Astrocyte (in vitro differentiated cells and primary cell): ENCODE measurements at regions not wholly inside any gene's neighbourhood (a gene's known extent, or its start where the extent isn't known, plus 50 kb on each side); places are given as distances from the start of the nearest gene placed in this dataset.

Experiments
- DNase-seq: peaks from one replicate; pipeline ENCODE4 v3.0.0-alpha.2; 2010; ENCODE audit warnings: low read depth
- FAIRE-seq: peaks from 2 replicates; lab custom pipeline; 2011; peaks lifted over from hg19 to GRCh38; lab: Jason Lieb, UNC
- H2AFZ ChIP-seq: 2 replicates; pipeline ENCODE4 v1.6.0; 2012; ENCODE audit warnings: low read depth, low read length, inconsistent platforms
- H3K27ac ChIP-seq: 2 replicates; pipeline ENCODE4 v1.5.1; 2011; ENCODE audit warnings: low read depth, low read length, inconsistent platforms
- H3K27me3 ChIP-seq: 2 replicates; pipeline ENCODE4 v1.6.0; 2011; ENCODE audit warnings: low read length, inconsistent platforms; ENCODE audit not compliant: insufficient read depth
- H3K36me3 ChIP-seq: 2 replicates; pipeline ENCODE4 v1.5.1; 2011; ENCODE audit warnings: low read length, inconsistent platforms; ENCODE audit not compliant: insufficient read depth
- H3K4me1 ChIP-seq: 2 replicates; pipeline ENCODE4 v1.5.1; 2011; ENCODE audit warnings: low read length, inconsistent platforms; ENCODE audit not compliant: insufficient read depth
- H3K4me2 ChIP-seq: 2 replicates; pipeline ENCODE4 v1.6.0; 2012; ENCODE audit warnings: low read length, inconsistent platforms
- H3K4me3 ChIP-seq: 2 replicates; pipeline ENCODE4 v1.5.1; 2011; ENCODE audit warnings: low read depth, mild to moderate bottlenecking, low read length, inconsistent platforms; ENCODE audit not compliant: insufficient read depth
- H3K79me2 ChIP-seq: 2 replicates; pipeline ENCODE4 v1.6.0; 2012; ENCODE audit warnings: mild to moderate bottlenecking, low read length, inconsistent platforms; ENCODE audit not compliant: insufficient read depth
- H3K9ac ChIP-seq: 2 replicates; pipeline ENCODE4 v1.6.0; 2012; ENCODE audit warnings: mild to moderate bottlenecking, low read length, inconsistent platforms
- H3K9me3 ChIP-seq: 2 replicates; pipeline ENCODE4 v1.5.1; 2012; ENCODE audit warnings: low read depth, mild to moderate bottlenecking, low read length, inconsistent platforms; ENCODE audit not compliant: insufficient read depth
- H4K20me1 ChIP-seq: 2 replicates; pipeline ENCODE4 v1.6.0; 2012; ENCODE audit warnings: low read length, inconsistent platforms; ENCODE audit not compliant: insufficient read depth
- H3K27ac Mint-ChIP-seq: one replicate; pipeline ENCODE4 v1.8.0; 2021; ENCODE audit warnings: mild to moderate bottlenecking, mixed read lengths; ENCODE audit not compliant: unreplicated experiment
- H3K27me3 Mint-ChIP-seq: one replicate; pipeline ENCODE4 v1.8.0; 2021; ENCODE audit warnings: low read depth, mixed read lengths; ENCODE audit not compliant: unreplicated experiment
- H3K36me3 Mint-ChIP-seq: one replicate; pipeline ENCODE4 v1.8.0; 2021; ENCODE audit warnings: low read depth, mixed read lengths; ENCODE audit not compliant: unreplicated experiment
- H3K4me1 Mint-ChIP-seq: one replicate; pipeline ENCODE4 v1.8.0; 2021; ENCODE audit warnings: low read depth, mixed read lengths; ENCODE audit not compliant: unreplicated experiment
- H3K4me3 Mint-ChIP-seq: one replicate; pipeline ENCODE4 v1.8.0; 2021; ENCODE audit warnings: mild to moderate bottlenecking, moderate library complexity, mixed read lengths; ENCODE audit not compliant: unreplicated experiment
- H3K9me3 Mint-ChIP-seq: one replicate; pipeline ENCODE4 v1.8.0; 2021; ENCODE audit warnings: mild to moderate bottlenecking, mixed read lengths; ENCODE audit not compliant: unreplicated experiment
- EZH2 ChIP-seq: IDR thresholded peaks from 2 replicates; pipeline ENCODE4 v1.6.1; 2012; ENCODE audit warnings: mild to moderate bottlenecking, low read length, inconsistent platforms; ENCODE audit not compliant: insufficient read depth
- TF ChIP-seq, protein P1 (sequence below): IDR thresholded peaks from 2 replicates; pipeline ENCODE4 v1.5.1; 2011; ENCODE audit warnings: low read depth, mild to moderate bottlenecking, inconsistent platforms, low read length, moderate library complexity; ENCODE audit not compliant: insufficient read depth

DNA sequence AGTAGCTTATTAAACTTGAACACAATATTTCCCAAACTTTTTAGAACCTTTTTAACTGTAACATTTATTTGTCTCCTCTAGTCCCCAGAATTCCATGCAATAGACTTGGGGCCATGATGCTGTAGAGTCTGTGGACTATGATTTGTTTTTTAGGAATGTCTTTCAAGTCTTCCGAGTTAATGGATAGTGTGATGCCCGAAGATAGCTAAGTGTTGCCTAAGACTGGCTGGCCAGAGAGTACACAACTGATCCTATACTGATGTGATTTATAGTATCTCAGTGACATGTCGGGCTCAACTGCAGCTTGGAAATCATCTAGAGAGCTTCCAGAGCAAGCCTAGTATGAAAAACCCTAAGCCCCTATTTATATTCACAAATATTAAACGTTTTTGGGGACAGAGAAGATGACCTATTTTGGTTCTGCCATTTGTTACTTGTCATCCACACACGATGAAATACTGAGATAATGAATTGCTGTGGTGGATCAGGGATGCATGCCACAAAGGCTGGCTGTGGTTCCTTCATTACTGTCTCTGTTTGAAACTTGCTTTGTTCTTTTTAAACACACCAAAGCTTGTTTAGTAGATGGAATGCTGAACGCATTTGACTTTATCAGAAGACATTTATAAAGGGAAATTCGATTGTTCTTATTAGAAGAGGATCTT lies 507.4 kb downstream of the TAFA4 start:
- no peak overlapping the region for H3K9ac ChIP-seq
- no peaks in the 10 kb centered on the region for H3K27me3 ChIP-seq
- DNase-seq (no peak), FAIRE-seq (no peak)
- H3K27ac ChIP-seq, result no peak overlapping the region
- Mint-ChIP-seq H3K4me3 (no peak overlapping the region), H3K27ac (peak overlapping the region; percentile 50), H3K36me3 (no peaks in the 10 kb centered on the region), H3K4me1 (peaks cover 4% of the 10 kb centered on the region), H3K9me3 (no peaks in the 10 kb centered on the region), H3K27me3 (no peaks in the 10 kb centered on the region)
- no peaks in the 10 kb centered on the region for H3K4me1 ChIP-seq
- H3K79me2 ChIP-seq, result no peaks in the 10 kb centered on the region
- no peak for TF ChIP-seq EZH2
- TF ChIP-seq, protein P1, sequence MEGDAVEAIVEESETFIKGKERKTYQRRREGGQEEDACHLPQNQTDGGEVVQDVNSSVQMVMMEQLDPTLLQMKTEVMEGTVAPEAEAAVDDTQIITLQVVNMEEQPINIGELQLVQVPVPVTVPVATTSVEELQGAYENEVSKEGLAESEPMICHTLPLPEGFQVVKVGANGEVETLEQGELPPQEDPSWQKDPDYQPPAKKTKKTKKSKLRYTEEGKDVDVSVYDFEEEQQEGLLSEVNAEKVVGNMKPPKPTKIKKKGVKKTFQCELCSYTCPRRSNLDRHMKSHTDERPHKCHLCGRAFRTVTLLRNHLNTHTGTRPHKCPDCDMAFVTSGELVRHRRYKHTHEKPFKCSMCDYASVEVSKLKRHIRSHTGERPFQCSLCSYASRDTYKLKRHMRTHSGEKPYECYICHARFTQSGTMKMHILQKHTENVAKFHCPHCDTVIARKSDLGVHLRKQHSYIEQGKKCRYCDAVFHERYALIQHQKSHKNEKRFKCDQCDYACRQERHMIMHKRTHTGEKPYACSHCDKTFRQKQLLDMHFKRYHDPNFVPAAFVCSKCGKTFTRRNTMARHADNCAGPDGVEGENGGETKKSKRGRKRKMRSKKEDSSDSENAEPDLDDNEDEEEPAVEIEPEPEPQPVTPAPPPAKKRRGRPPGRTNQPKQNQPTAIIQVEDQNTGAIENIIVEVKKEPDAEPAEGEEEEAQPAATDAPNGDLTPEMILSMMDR, result no peak
- no peaks in the 10 kb centered on the region for H3K36me3 ChIP-seq
- H3K9me3 ChIP-seq, result peaks cover 2% of the 10 kb centered on the region
- H2AFZ ChIP-seq, result no peak overlapping the region
- H3K4me3 ChIP-seq, result no peak overlapping the region
- no peak overlapping the region for H3K4me2 ChIP-seq
- no peaks in the 10 kb centered on the region for H4K20me1 ChIP-seq

DNA sequence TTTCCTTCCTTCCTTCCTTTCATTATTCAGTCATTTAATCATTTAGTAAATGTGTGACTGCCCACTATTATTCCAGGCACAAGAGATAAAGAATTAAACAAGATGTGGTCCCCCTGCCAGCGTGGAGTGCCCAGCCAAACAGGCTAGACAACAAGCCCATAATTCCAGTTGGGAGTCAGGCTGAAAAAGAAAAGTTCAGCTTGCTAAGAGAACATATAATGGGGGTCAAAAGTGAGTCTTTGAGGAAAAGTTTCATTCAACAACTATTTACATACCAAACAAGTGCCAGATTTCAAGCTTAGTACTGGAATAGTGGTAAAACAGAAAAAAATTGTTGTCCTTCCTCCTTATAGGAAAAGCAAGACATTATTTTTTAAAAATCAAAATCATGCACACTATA lies 523.7 kb downstream of the TAFA4 start:
- H3K27ac ChIP-seq, result no peak overlapping the region
- no peaks in the 10 kb centered on the region for H3K4me1 Mint-ChIP-seq
- no peaks in the 10 kb centered on the region for H4K20me1 ChIP-seq
- H3K4me3 Mint-ChIP-seq, result no peak overlapping the region
- no peaks in the 10 kb centered on the region for H3K27me3 ChIP-seq
- no peak overlapping the region for H3K4me2 ChIP-seq
- H2AFZ ChIP-seq, result no peak overlapping the region
- FAIRE-seq (no peak), DNase-seq (no peak)
- H3K9me3 Mint-ChIP-seq, result peaks cover 1% of the 10 kb centered on the region
- no peaks in the 10 kb centered on the region for H3K27me3 Mint-ChIP-seq
- H3K79me2 ChIP-seq, result no peaks in the 10 kb centered on the region
- H3K4me3 ChIP-seq, result no peak overlapping the region
- TF ChIP-seq, protein P1, result no peak
- no peak for TF ChIP-seq EZH2
- peaks cover 3% of the 10 kb centered on the region for H3K9me3 ChIP-seq
- no peaks in the 10 kb centered on the region for H3K4me1 ChIP-seq
- no peaks in the 10 kb centered on the region for H3K36me3 ChIP-seq
- no peaks in the 10 kb centered on the region for H3K36me3 Mint-ChIP-seq
- no peak overlapping the region for H3K27ac Mint-ChIP-seq
- H3K9ac ChIP-seq, result no peak overlapping the region

DNA sequence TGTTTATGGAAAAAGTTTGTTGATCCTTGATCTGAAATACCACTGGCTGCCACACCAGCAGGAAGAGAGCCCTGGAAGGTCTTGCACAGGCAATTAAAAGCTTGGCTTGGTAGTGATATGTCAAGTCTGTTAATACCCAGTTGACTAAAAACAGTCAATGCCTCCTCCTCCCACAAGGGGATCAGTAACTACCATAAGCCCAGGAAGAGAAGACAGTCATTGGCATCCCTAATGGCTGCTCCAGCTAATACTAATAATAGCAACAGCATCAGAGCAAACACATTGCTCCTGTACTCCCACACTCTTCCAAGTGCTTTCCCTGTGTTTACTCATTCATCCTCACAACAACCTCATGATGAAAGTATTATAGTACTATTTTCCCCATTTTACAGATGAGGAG lies 528.6 kb downstream of the TAFA4 start:
- H3K4me3 ChIP-seq, result no peak overlapping the region
- no peaks in the 10 kb centered on the region for H3K4me1 Mint-ChIP-seq
- no peak overlapping the region for H3K27ac ChIP-seq
- no peaks in the 10 kb centered on the region for H4K20me1 ChIP-seq
- H3K4me3 Mint-ChIP-seq, result no peak overlapping the region
- no peak overlapping the region for H3K4me2 ChIP-seq
- DNase-seq (no peak), FAIRE-seq (no peak)
- H3K79me2 ChIP-seq, result no peaks in the 10 kb centered on the region
- TF ChIP-seq, protein P1, result no peak
- TF ChIP-seq EZH2, result no peak
- peaks cover 6% of the 10 kb centered on the region for H3K9me3 ChIP-seq
- H3K36me3 ChIP-seq, result no peaks in the 10 kb centered on the region
- H3K36me3 Mint-ChIP-seq, result no peaks in the 10 kb centered on the region
- no peak overlapping the region for H3K9ac ChIP-seq
- H3K27ac Mint-ChIP-seq, result no peak overlapping the region
- H3K4me1 ChIP-seq, result no peaks in the 10 kb centered on the region
- H3K27me3 Mint-ChIP-seq, result peaks cover 4% of the 10 kb centered on the region
- no peaks in the 10 kb centered on the region for H3K27me3 ChIP-seq
- no peak overlapping the region for H2AFZ ChIP-seq
- no peaks in the 10 kb centered on the region for H3K9me3 Mint-ChIP-seq
